A549 (cell line): ENCODE measurements at regions not wholly inside any gene's neighbourhood (a gene's known extent, or its start where the extent isn't known, plus 50 kb on each side); places are given as distances from the start of the nearest gene placed in this dataset.
"Not testable (repeated sequence)": the region's sequence is repeated elsewhere in the genome, so short reads cannot be mapped to it uniquely, and the experiment has no call there.

Experiments used
- ATAC-seq, 2 experiments: fragments of 200-7000 bp in 1 of 2; fragments of >200 bp in 1 of 2; cut with Nextera tagmentation in 1 of 2; cut with Tn5 transposase in 1 of 2; 3 replicates each; pipeline versions ENCODE4 v1.8.0 to v1.9.1; 2018 to 2020; ENCODE audit warnings: mild to moderate bottlenecking in 1 of 2, moderate library complexity in 1 of 2
- CTCF ChIA-PET: fragments of 300-600 bp; sonication (Branson Sonifier 250); formaldehyde crosslinking; extraction: SDS; loops from one replicate; lab custom pipeline; 2021; ENCODE audit warnings: antibody characterized with exemption, inconsistent platforms; lab: Yijun Ruan, JAX
- POLR2A ChIA-PET: fragments of 350-600 bp; formaldehyde crosslinking; extraction: SDS; loops from one replicate; lab custom pipeline; 2021; ENCODE audit warnings: antibody characterized with exemption, inconsistent platforms; lab: Yijun Ruan, JAX
- DNase-seq, 2 experiments: peaks; one replicate each; pipeline versions ENCODE4 v3.0.0 to v3.0.0-alpha.2; 2011 to 2016; ENCODE audit warnings: low read depth in 1 of 2, low spot score in 1 of 2
- FAIRE-seq: peaks from 2 replicates; lab custom pipeline; 2011; peaks lifted over from hg19 to GRCh38; lab: Jason Lieb, UNC
- H3K27ac ChIP-seq, 2 experiments: fragments of >200 bp; sonication (Bioruptor Twin); formaldehyde crosslinking; 3 replicates each; pipeline ENCODE4 v1.5.1; 2016 to 2017
- H3K4me1 ChIP-seq: fragments of >200 bp; sonication (Bioruptor Twin); formaldehyde crosslinking; 3 replicates; pipeline ENCODE4 v1.6.1; 2016
- H3K4me2 ChIP-seq: fragments of >200 bp; sonication (Bioruptor Twin); formaldehyde crosslinking; 3 replicates; pipeline ENCODE4 v1.6.1; 2016
- H3K4me3 ChIP-seq: fragments of >200 bp; sonication (Bioruptor Twin); formaldehyde crosslinking; 3 replicates; pipeline ENCODE4 v1.5.1; 2016
- H3K9me3 ChIP-seq: fragments of >200 bp; sonication (Bioruptor Twin); formaldehyde crosslinking; 3 replicates; pipeline ENCODE4 v1.6.1; 2016
- EHMT2 ChIP-seq: fragments of 200-600 bp; sonication (generic); IDR thresholded peaks from 2 replicates; pipeline ENCODE4 v1.6.1; 2016; ENCODE audit warnings: antibody characterized with exemption, low read depth, mild to moderate bottlenecking, moderate library complexity
- REST ChIP-seq: fragments of 200-600 bp; sonication (generic); IDR thresholded peaks from 2 replicates; pipeline ENCODE4 v1.6.1; 2016; ENCODE audit warnings: antibody characterized with exemption, mild to moderate bottlenecking, moderate library complexity
- WGBS: methylation state at CpG from one replicate; pipeline ENCODE4 v1.1.6; 2017; ENCODE audit errors: missing lambda C conversion rate; 5-methylcytosine and 5-hydroxymethylcytosine counted together

GRCh38 chr20:64327223-64327549 lies 71.6 kb downstream of the PCMTD2 start:
- WGBS = 56% methylated on average over 10 of the region's 15 CpGs
- DNase-seq, ATAC-seq, H3K27ac ChIP-seq, H3K9me3 ChIP-seq, FAIRE-seq, H3K4me2 ChIP-seq, H3K4me3 ChIP-seq, H3K4me1 ChIP-seq, POLR2A ChIA-PET, CTCF ChIA-PET: not testable (repeated sequence)

GRCh38 chr20:64327550-64328317 lies 72.2 kb downstream of the PCMTD2 start:
- H3K4me3 ChIP-seq, H3K9me3 ChIP-seq, H3K4me1 ChIP-seq, POLR2A ChIA-PET, CTCF ChIA-PET: not testable (repeated sequence)
- peak overlapping the region; percentile 57 for H3K4me2 ChIP-seq
- ATAC-seq (peak; percentile 90 to 97), DNase-seq (peak in 1 of 2 experiments; percentile 23)
- TF ChIP-seq EHMT2 (peak; percentile 77; the same call in 1 of the 2 replicates), REST (peak; percentile 94)
- TF ChIP-seq, all 56 proteins: peak for 2; not testable (repeated sequence) for 54
- FAIRE-seq, H3K27ac ChIP-seq: not testable (repeated sequence)
- 24% methylated on average over 19 of the region's 74 CpGs for WGBS

- 10% methylated on average over 9 of the region's 9 CpGs for WGBS
- DNase-seq, H3K4me2 ChIP-seq, POLR2A ChIA-PET, H3K4me3 ChIP-seq, CTCF ChIA-PET, H3K9me3 ChIP-seq, ATAC-seq, H3K27ac ChIP-seq, H3K4me1 ChIP-seq, FAIRE-seq: not testable (repeated sequence)
These were observed 73.2 kb downstream of the PCMTD2 start for GRCh38 chr20:64328595-64329250.

- H3K27ac ChIP-seq, H3K9me3 ChIP-seq, POLR2A ChIA-PET, ATAC-seq, CTCF ChIA-PET, H3K4me1 ChIP-seq, H3K4me2 ChIP-seq, FAIRE-seq, DNase-seq, H3K4me3 ChIP-seq: not testable (repeated sequence)
These were observed 77.1 kb downstream of the PCMTD2 start for GRCh38 chr20:64332627-64333026.
